Large intestine (tissue), 3 donors: ENCODE measurements at regions not wholly inside any gene's neighbourhood (a gene's known extent, or its start where the extent isn't known, plus 50 kb on each side); places are given as distances from the start of the nearest gene placed in this dataset.

Experiments
- DNase-seq, 2 donors: peaks; one replicate each; pipeline versions ENCODE4 v3.0.0 to v3.0.0-alpha.2; 2013
- H3K27ac ChIP-seq: one replicate; pipeline ENCODE4 v1.5.1; 2013; ENCODE audit warnings: low read length
- H3K27me3 ChIP-seq: 2 replicates; pipeline ENCODE4 v1.6.1; 2013; ENCODE audit warnings: low read length; ENCODE audit not compliant: control insufficient read depth, insufficient read depth
- H3K36me3 ChIP-seq: 2 replicates; pipeline ENCODE4 v1.6.1; 2013; ENCODE audit warnings: low read length; ENCODE audit not compliant: control insufficient read depth, insufficient read depth
- H3K4me1 ChIP-seq: one replicate; pipeline ENCODE4 v1.6.1; 2013; ENCODE audit warnings: low read length; ENCODE audit not compliant: control insufficient read depth, insufficient read depth
- H3K4me3 ChIP-seq: one replicate; pipeline ENCODE4 v1.5.1; 2013; ENCODE audit warnings: low read length
- H3K9me3 ChIP-seq: one replicate; pipeline ENCODE4 v1.6.1; 2013; ENCODE audit warnings: mild to moderate bottlenecking, low read depth, low read length, moderate library complexity; ENCODE audit not compliant: control insufficient read depth
- WGBS: methylation state at CpG from one replicate; pipeline ENCODE4 v1.1.5; 2013; ENCODE audit warnings: low lambda C conversion rate; ENCODE audit not compliant: insufficient coverage; 5-methylcytosine and 5-hydroxymethylcytosine counted together

- H3K4me1 ChIP-seq: no peaks in the 10 kb centered on the region
- no peaks in the 10 kb centered on the region for H3K9me3 ChIP-seq
- peak in 1 of 2 donors; percentile 4 for DNase-seq
- H3K27ac ChIP-seq: no peak overlapping the region
- H3K27me3 ChIP-seq: no peaks in the 10 kb centered on the region
- H3K4me3 ChIP-seq: no peak overlapping the region
- no CpG with 5 or more reads among the region's 4 CpGs for WGBS
- no peaks in the 10 kb centered on the region for H3K36me3 ChIP-seq
These were observed 364.6 kb upstream of the TRPC7 start for GRCh38 chr5:136729901-136730355.

- no peaks in the 10 kb centered on the region for H3K9me3 ChIP-seq
- H3K36me3 ChIP-seq: no peaks in the 10 kb centered on the region
- DNase-seq: no peak
- no peak overlapping the region for H3K4me3 ChIP-seq
- no CpG with 5 or more reads among the region's 2 CpGs for WGBS
- H3K4me1 ChIP-seq: no peaks in the 10 kb centered on the region
- no peaks in the 10 kb centered on the region for H3K27me3 ChIP-seq
- H3K27ac ChIP-seq: no peak overlapping the region
These were observed 361.2 kb upstream of the TRPC7 start for GRCh38 chr5:136726506-136726905.

- WGBS: no CpG with 5 or more reads among the region's 2 CpGs
- no peak overlapping the region for H3K27ac ChIP-seq
- H3K4me1 ChIP-seq: no peaks in the 10 kb centered on the region
- H3K4me3 ChIP-seq: no peak overlapping the region
- no peaks in the 10 kb centered on the region for H3K36me3 ChIP-seq
- DNase-seq: no peak
- no peaks in the 10 kb centered on the region for H3K27me3 ChIP-seq
- H3K9me3 ChIP-seq: no peaks in the 10 kb centered on the region
These were observed 358.8 kb upstream of the TRPC7 start for GRCh38 chr5:136724161-136724560.

GRCh38 chr5:136722581-136722980, 357.2 kb upstream of the TRPC7 start:
- Histone ChIP-seq H3K27me3 (no peaks in the 10 kb centered on the region), H3K4me3 (no peak overlapping the region), H3K36me3 (no peaks in the 10 kb centered on the region), H3K4me1 (no peaks in the 10 kb centered on the region), H3K9me3 (no peaks in the 10 kb centered on the region), H3K27ac (no peak overlapping the region)
- no peak for DNase-seq
- WGBS: no CpG with 5 or more reads among the region's 1 CpG

DNA sequence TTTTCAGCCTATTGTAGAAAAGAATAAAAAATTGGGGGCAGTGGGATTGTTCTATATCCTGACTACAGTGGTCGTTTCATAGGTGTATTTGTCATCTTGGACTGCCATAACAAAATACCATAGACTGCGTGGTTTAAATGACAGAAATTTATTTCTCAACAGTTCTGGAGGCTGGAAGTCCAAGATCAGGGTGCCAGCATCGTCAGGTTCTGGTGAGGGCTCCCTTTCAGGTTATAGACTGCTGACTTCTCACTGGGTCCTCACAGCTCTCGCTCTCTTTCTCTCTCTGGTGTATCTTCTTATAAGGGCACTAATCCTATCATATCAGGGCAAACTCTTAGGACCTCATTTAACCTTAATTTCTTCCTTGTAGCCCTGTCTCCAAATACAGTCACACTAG, 356.7 kb upstream of the TRPC7 start:
- Histone ChIP-seq H3K4me1 (no peaks in the 10 kb centered on the region), H3K9me3 (no peaks in the 10 kb centered on the region)
- WGBS: 65% methylated on average over 2 of the region's 4 CpGs

GRCh38 chr5:136720674-136721073, 355.3 kb upstream of the TRPC7 start:
- Histone ChIP-seq H3K36me3 (no peaks in the 10 kb centered on the region), H3K4me3 (no peak overlapping the region), H3K27ac (no peak overlapping the region), H3K9me3 (no peaks in the 10 kb centered on the region), H3K4me1 (no peaks in the 10 kb centered on the region), H3K27me3 (no peaks in the 10 kb centered on the region)
- DNase-seq: no peak
- WGBS: 0% methylated on average over 1 of the region's 2 CpGs

More for the DNA sequence above, 356.7 kb upstream of the TRPC7 start:
- no peak for DNase-seq
- Histone ChIP-seq H3K36me3 (no peaks in the 10 kb centered on the region), H3K4me3 (no peak overlapping the region), H3K27me3 (no peaks in the 10 kb centered on the region), H3K27ac (no peak overlapping the region)

- no peaks in the 10 kb centered on the region for H3K36me3 ChIP-seq
- no peaks in the 10 kb centered on the region for H3K9me3 ChIP-seq
- H3K27ac ChIP-seq: no peak overlapping the region
- H3K4me1 ChIP-seq: no peaks in the 10 kb centered on the region
- H3K4me3 ChIP-seq: no peak overlapping the region
- no peak for DNase-seq
- no peaks in the 10 kb centered on the region for H3K27me3 ChIP-seq
These were observed 352.6 kb upstream of the TRPC7 start for GRCh38 chr5:136717917-136718316.

DNA sequence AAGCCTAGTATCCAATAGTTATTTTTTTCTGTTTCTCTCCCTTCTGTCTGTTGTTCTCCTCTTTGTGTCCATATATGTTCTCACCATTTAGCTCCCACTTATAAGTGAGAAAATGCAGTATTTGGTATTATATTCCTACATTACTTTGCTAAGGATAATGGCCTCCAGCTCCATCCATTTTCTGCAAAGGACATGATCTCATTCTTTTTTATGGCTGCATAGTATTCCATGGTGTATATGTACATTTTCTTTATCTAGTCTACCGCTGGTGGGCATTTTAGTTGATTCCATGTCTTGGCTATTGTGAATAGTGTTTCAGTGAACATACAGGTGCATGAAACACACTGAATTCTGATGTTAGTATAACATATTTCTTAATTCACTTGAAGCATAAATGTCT, 348.9 kb upstream of the TRPC7 start:
- WGBS: no CpG with 5 or more reads among the region's 1 CpG
- no peak for DNase-seq
- Histone ChIP-seq H3K4me1 (no peaks in the 10 kb centered on the region), H3K36me3 (no peaks in the 10 kb centered on the region), H3K27ac (no peak overlapping the region), H3K27me3 (no peaks in the 10 kb centered on the region), H3K9me3 (no peaks in the 10 kb centered on the region), H3K4me3 (no peak overlapping the region)

GRCh38 chr5:136712628-136713027, 347.3 kb upstream of the TRPC7 start:
- DNase-seq: no peak
- no peaks in the 10 kb centered on the region for H3K36me3 ChIP-seq
- H3K4me3 ChIP-seq: no peak overlapping the region
- no peaks in the 10 kb centered on the region for H3K4me1 ChIP-seq
- H3K27me3 ChIP-seq: no peaks in the 10 kb centered on the region
- H3K27ac ChIP-seq: no peak overlapping the region
- H3K9me3 ChIP-seq: no peaks in the 10 kb centered on the region

DNA sequence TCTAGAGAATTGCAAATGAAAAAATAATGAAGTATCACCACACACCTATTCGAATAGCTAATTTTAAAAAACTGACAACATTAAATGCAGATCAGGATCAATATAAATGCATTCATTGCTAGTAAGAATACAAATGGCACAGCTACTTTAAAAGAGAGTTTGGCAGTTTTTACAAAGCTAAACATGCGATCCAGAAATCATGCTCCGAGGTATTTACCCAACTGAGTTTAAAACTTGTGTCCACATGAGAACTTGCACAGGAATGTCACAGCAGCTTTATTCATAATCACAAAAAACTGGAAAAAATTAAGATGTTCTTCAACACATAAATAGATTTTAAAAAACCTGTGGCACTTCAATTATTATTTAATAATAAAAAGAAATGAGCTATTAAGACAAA, 345.5 kb upstream of the TRPC7 start:
- no peak overlapping the region for H3K4me3 ChIP-seq
- no peak overlapping the region for H3K27ac ChIP-seq
- no peaks in the 10 kb centered on the region for H3K4me1 ChIP-seq
- no peaks in the 10 kb centered on the region for H3K9me3 ChIP-seq
- no peak for DNase-seq
- no peaks in the 10 kb centered on the region for H3K27me3 ChIP-seq
- no peaks in the 10 kb centered on the region for H3K36me3 ChIP-seq
- 100% methylated on average over 1 of the region's 3 CpGs for WGBS

- Histone ChIP-seq H3K27ac (no peak overlapping the region), H3K36me3 (no peaks in the 10 kb centered on the region), H3K9me3 (no peaks in the 10 kb centered on the region), H3K4me1 (no peaks in the 10 kb centered on the region), H3K4me3 (no peak overlapping the region), H3K27me3 (no peaks in the 10 kb centered on the region)
- WGBS: no CpG with 5 or more reads among the region's 1 CpG
- DNase-seq: no peak
These were observed 338.4 kb upstream of the TRPC7 start for GRCh38 chr5:136703706-136704105.
